SU-DHL-6 (cell line): ENCODE measurements at regions not wholly inside any gene's neighbourhood (a gene's known extent, or its start where the extent isn't known, plus 50 kb on each side); places are given as distances from the start of the nearest gene placed in this dataset.

Source experiments
- H2AFZ ChIP-seq: fragments of 200-600 bp; sonication (generic); 2 replicates; pipeline ENCODE4 v1.6.1; 2014; ENCODE audit warnings: low read depth, mild to moderate bottlenecking, moderate library complexity, mixed read lengths, antibody characterized with exemption, low read length; ENCODE audit not compliant: severe bottlenecking
- H3F3A ChIP-seq: fragments of 200-600 bp; shearing (Covaris generic); 2 replicates; pipeline ENCODE4 v1.6.0; 2016; ENCODE audit warnings: antibody characterized with exemption, mild to moderate bottlenecking; ENCODE audit not compliant: insufficient read depth
- H3K27ac ChIP-seq: fragments of 200-600 bp; sonication (generic); 2 replicates; pipeline ENCODE4 v1.5.1; 2016; ENCODE audit warnings: low read depth, mild to moderate bottlenecking, low read length, moderate library complexity, mixed read lengths
- H3K27me3 ChIP-seq: fragments of 200-600 bp; sonication (generic), shearing (Covaris generic); 2 replicates; pipeline ENCODE4 v1.6.0; 2014; ENCODE audit warnings: mild to moderate bottlenecking, low read length
- H3K36me3 ChIP-seq: fragments of 200-600 bp; sonication (generic); 2 replicates; pipeline ENCODE4 v1.6.1; 2014; ENCODE audit warnings: mild to moderate bottlenecking, low read length, mixed read lengths
- H3K4me2 ChIP-seq: fragments of 300-600, 200-600 bp; shearing (Covaris generic), sonication (generic); 2 replicates; pipeline ENCODE4 v1.6.0; 2014; ENCODE audit warnings: low read length, low read depth, mild to moderate bottlenecking; ENCODE audit not compliant: poor library complexity, severe bottlenecking
- H3K4me3 ChIP-seq: fragments of 200-600 bp; sonication (generic); 2 replicates; pipeline ENCODE4 v1.5.1; 2014; ENCODE audit warnings: antibody characterized with exemption, low read length, mild to moderate bottlenecking, mixed read lengths; ENCODE audit not compliant: insufficient read depth, poor library complexity, severe bottlenecking
- H3K79me2 ChIP-seq: fragments of 200-600 bp; sonication (generic); 2 replicates; pipeline ENCODE4 v1.6.1; 2014; ENCODE audit warnings: mild to moderate bottlenecking, low read length, moderate library complexity; ENCODE audit not compliant: insufficient read depth
- H3K9ac ChIP-seq: fragments of 200-600 bp; sonication (generic); 2 replicates; pipeline ENCODE4 v1.7.0; 2014; ENCODE audit warnings: mild to moderate bottlenecking, low read length
- H3K9me2 ChIP-seq: fragments of 200-600 bp; sonication (generic); replicated peaks from 2 replicates; pipeline ENCODE4 v1.6.1; 2014; ENCODE audit warnings: low read length; ENCODE audit not compliant: insufficient read depth
- H3K9me3 ChIP-seq: fragments of 200-600 bp; sonication (generic); 2 replicates; pipeline ENCODE4 v1.6.1; 2014; ENCODE audit warnings: low read length, mixed read lengths; ENCODE audit not compliant: insufficient read depth
- H4K20me1 ChIP-seq: fragments of 200-600 bp; sonication (generic); 2 replicates; pipeline ENCODE4 v1.6.1; 2014; ENCODE audit warnings: low read depth, mild to moderate bottlenecking, antibody characterized with exemption, low read length, moderate library complexity, mixed read lengths
- CTCF ChIP-seq: fragments of 200-600 bp; sonication (generic); IDR thresholded peaks from one replicate; pipeline ENCODE4 v1.5.1; 2017; ENCODE audit warnings: antibody characterized with exemption, mild to moderate bottlenecking, low read length, moderate library complexity; ENCODE audit not compliant: insufficient read depth, poor library complexity, severe bottlenecking
- EZH2phosphoT487 ChIP-seq: fragments of 200-600 bp; sonication (generic), shearing (Covaris generic); conservative IDR thresholded peaks from 2 replicates; pipeline ENCODE4 v1.6.1; 2018; ENCODE audit warnings: mild to moderate bottlenecking, antibody characterized with exemption, low read length, moderate library complexity, mixed read lengths

GRCh38 chr11:115817844-115818468 lies 313.7 kb upstream of the CADM1 start:
- Histone ChIP-seq H3K9ac (no peak overlapping the region), H3K36me3 (no peaks in the 10 kb centered on the region), H2AFZ (no peak overlapping the region), H3K79me2 (no peaks in the 10 kb centered on the region), H3K27ac (no peak overlapping the region), H3K9me3 (no peaks in the 10 kb centered on the region), H3F3A (no peaks in the 10 kb centered on the region), H3K9me2 (no peaks in the 10 kb centered on the region), H3K4me2 (no peak overlapping the region), H4K20me1 (no peaks in the 10 kb centered on the region), H3K27me3 (no peaks in the 10 kb centered on the region), H3K4me3 (no peak overlapping the region)
- no peak for TF ChIP-seq EZH2phosphoT487

GRCh38 chr11:115808351-115808940 lies 304.2 kb upstream of the CADM1 start:
- Histone ChIP-seq H3K9ac (no peak overlapping the region), H3K4me2 (no peak overlapping the region), H3K4me3 (no peak overlapping the region), H3K79me2 (no peaks in the 10 kb centered on the region), H3K9me2 (no peaks in the 10 kb centered on the region), H4K20me1 (no peaks in the 10 kb centered on the region), H3F3A (no peaks in the 10 kb centered on the region), H3K27me3 (no peaks in the 10 kb centered on the region), H3K27ac (no peak overlapping the region), H3K36me3 (no peaks in the 10 kb centered on the region), H3K9me3 (peaks cover 12% of the 10 kb centered on the region; the same call in 1 of the 2 replicates), H2AFZ (no peak overlapping the region)
- TF ChIP-seq EZH2phosphoT487 = no peak
- no peak for TF ChIP-seq CTCF

GRCh38 chr11:115806056-115806455 lies 301.8 kb upstream of the CADM1 start:
- TF ChIP-seq CTCF = no peak
- TF ChIP-seq EZH2phosphoT487 = no peak
- Histone ChIP-seq H3K9ac (no peak overlapping the region), H3K27ac (no peak overlapping the region), H3F3A (no peaks in the 10 kb centered on the region), H3K4me2 (no peak overlapping the region), H3K27me3 (no peaks in the 10 kb centered on the region), H3K79me2 (no peaks in the 10 kb centered on the region), H4K20me1 (no peaks in the 10 kb centered on the region), H3K9me3 (peaks cover 12% of the 10 kb centered on the region; the same call in 1 of the 2 replicates), H2AFZ (no peak overlapping the region), H3K9me2 (no peaks in the 10 kb centered on the region), H3K4me3 (no peak overlapping the region), H3K36me3 (no peaks in the 10 kb centered on the region)

- Histone ChIP-seq H2AFZ (no peak overlapping the region), H3K36me3 (no peaks in the 10 kb centered on the region), H3K27ac (no peak overlapping the region), H3K4me3 (no peak overlapping the region), H3K27me3 (no peaks in the 10 kb centered on the region), H4K20me1 (no peaks in the 10 kb centered on the region), H3K79me2 (no peaks in the 10 kb centered on the region), H3K9ac (no peak overlapping the region), H3K4me2 (no peak overlapping the region), H3F3A (no peaks in the 10 kb centered on the region), H3K9me2 (no peaks in the 10 kb centered on the region), H3K9me3 (peaks cover under 1% of the 10 kb centered on the region; the same call in 1 of the 2 replicates)
- TF ChIP-seq CTCF (no peak), EZH2phosphoT487 (no peak)
These were observed 299.0 kb upstream of the CADM1 start for GRCh38 chr11:115803073-115803740.
